K562 (cell line): ENCODE measurements at regions not wholly inside any gene's neighbourhood (a gene's known extent, or its start where the extent isn't known, plus 50 kb on each side); places are given as distances from the start of the nearest gene placed in this dataset.

Experiments used
- ATAC-seq: fragments of 200-7000 bp; cut with Tn5 transposase; 3 replicates; pipeline ENCODE4 v1.9.1; 2020; ENCODE audit warnings: moderate library complexity
- BruUV-seq: library from RNA; stranded (reverse); fragments of 400-500 nt; replicated peaks from 2 replicates; lab custom pipeline; 2021; lab: Mats Ljungman, UMichigan
- CTCF ChIA-PET: fragments of 300-600 bp; formaldehyde crosslinking; extraction: SDS; loops from one replicate; lab custom pipeline; 2021; ENCODE audit warnings: low intra/inter-chr PET ratio; lab: Yijun Ruan, JAX
- POLR2A ChIA-PET: fragments of 300-600, 350-650 bp; sonication (Branson Sonifier 250); formaldehyde crosslinking; extraction: SDS; loops from one replicate; lab custom pipeline; 2021; ENCODE audit warnings: antibody characterized with exemption, inconsistent platforms; lab: Yijun Ruan, JAX
- DNase-seq, 4 experiments: peaks; one replicate each; pipeline versions ENCODE4 v3.0.0 to v3.0.0-alpha.2; 2011 to 2018; ENCODE audit warnings: low spot score in 3 of 4, mixed read lengths in 3 of 4; ENCODE audit errors: extremely low read depth in 1 of 4
- FAIRE-seq: peaks from 2 replicates; lab custom pipeline; 2011; peaks lifted over from hg19 to GRCh38; lab: Jason Lieb, UNC
- H2AFZ ChIP-seq: 2 replicates; pipeline ENCODE4 v1.6.0; 2011; ENCODE audit warnings: low read depth, low read length, control low read depth, inconsistent platforms
- H3K27ac ChIP-seq: fragments of 200-600 bp; 3 replicates; pipeline ENCODE4 v1.8.0; 2011; ENCODE audit warnings: low read depth, mild to moderate bottlenecking, control low read depth, inconsistent platforms, low read length, moderate library complexity, mixed read lengths; ENCODE audit errors: extremely low read depth
- H3K27me3 ChIP-seq, 2 experiments: fragments of 300-600 bp in 1 of 2; 2 replicates in 1 of 2; 3 replicates in 1 of 2; pipeline versions ENCODE4 v1.6.0 to v1.8.0; 2011; ENCODE audit warnings: inconsistent platforms in 2 of 2, low read length in 2 of 2, mild to moderate bottlenecking in 1 of 2, mixed read lengths in 1 of 2, moderate library complexity in 1 of 2; ENCODE audit not compliant: control insufficient read depth in 2 of 2, insufficient read depth in 2 of 2
- H3K36me3 ChIP-seq: fragments of 300-600 bp; 3 replicates; pipeline ENCODE4 v1.8.0; 2011; ENCODE audit warnings: mild to moderate bottlenecking, low read length, inconsistent platforms; ENCODE audit not compliant: control insufficient read depth, insufficient read depth
- H3K4me1 ChIP-seq, 2 experiments: fragments of 200-600 bp in 1 of 2; replicated peaks in 1 of 2; 2 replicates in 1 of 2; 3 replicates in 1 of 2; pipeline versions ENCODE4 v1.5.1 to v1.8.0; 2011; ENCODE audit warnings: inconsistent platforms in 2 of 2, low read length in 2 of 2, mild to moderate bottlenecking in 1 of 2, mixed read lengths in 1 of 2, moderate library complexity in 1 of 2; ENCODE audit not compliant: control insufficient read depth in 2 of 2, insufficient read depth in 2 of 2
- H3K4me2 ChIP-seq: 2 replicates; pipeline ENCODE4 v1.6.1; 2011; ENCODE audit warnings: low read length, control low read depth, inconsistent platforms, mixed read lengths; ENCODE audit not compliant: insufficient read depth
- H3K4me3 ChIP-seq: fragments of 200-600 bp; sonication (generic), shearing (Covaris generic); 2 replicates; pipeline ENCODE4 v1.5.1; 2016; ENCODE audit warnings: control low read depth, inconsistent platforms
- H3K79me2 ChIP-seq: fragments of 200-600 bp; 3 replicates; pipeline ENCODE4 v1.8.0; 2011; ENCODE audit warnings: low read length, inconsistent platforms; ENCODE audit not compliant: control insufficient read depth, insufficient read depth
- H3K9ac ChIP-seq, 2 experiments: 2 replicates each; pipeline versions ENCODE4 v1.6.0 to v1.6.1; 2011; ENCODE audit warnings: low read depth in 2 of 2, low read length in 2 of 2, control low read depth in 1 of 2, inconsistent platforms in 1 of 2, mild to moderate bottlenecking in 1 of 2, mixed read lengths in 1 of 2; ENCODE audit not compliant: insufficient read depth in 1 of 2
- H3K9me1 ChIP-seq: one replicate; pipeline ENCODE4 v1.6.0; 2011; ENCODE audit warnings: inconsistent platforms, mild to moderate bottlenecking, low read length, moderate library complexity; ENCODE audit not compliant: control insufficient read depth, insufficient read depth
- H3K9me3 ChIP-seq: replicated peaks from 2 replicates; pipeline ENCODE4 v1.5.1; 2011; ENCODE audit warnings: low read depth, low read length, inconsistent platforms; ENCODE audit not compliant: control insufficient read depth, insufficient read depth
- H4K20me1 ChIP-seq: replicated peaks from 2 replicates; pipeline ENCODE4 v1.6.1; 2011; ENCODE audit warnings: low read length, inconsistent platforms, mixed read lengths; ENCODE audit not compliant: control insufficient read depth, insufficient read depth
- ELF1 ChIP-seq: fragments of 200-800 bp; sonication (Bioruptor generic); IDR thresholded peaks from 2 replicates; pipeline ENCODE4 v1.6.1; 2016; ENCODE audit warnings: missing genetic modification characterization, missing compliant biosample characterization
- ETV5 ChIP-seq: sonication (generic); formaldehyde crosslinking; IDR thresholded peaks from 2 replicates; pipeline ENCODE4 v1.4.0; 2020; ENCODE audit warnings: low read depth, mild to moderate bottlenecking, missing genetic modification reagents
- HCFC1 ChIP-seq: IDR thresholded peaks from 2 replicates; pipeline ENCODE4 v1.6.1; 2012; ENCODE audit warnings: low read depth, low read length, improper control_type of control experiment
- HMGN3 ChIP-seq: IDR thresholded peaks from 2 replicates; pipeline ENCODE4 v1.6.1; 2011; ENCODE audit warnings: borderline replicate concordance, low read depth, mild to moderate bottlenecking, mixed read lengths, low read length; ENCODE audit not compliant: insufficient read length; ENCODE audit errors: extremely low read depth
- RAD51 ChIP-seq: fragments of 450-650 bp; IDR thresholded peaks from 2 replicates; pipeline ENCODE4 v1.7.1; 2016; ENCODE audit warnings: low read depth, mild to moderate bottlenecking, borderline replicate concordance
- SMARCB1 ChIP-seq: IDR thresholded peaks from 2 replicates; pipeline ENCODE4 v1.6.1; 2011; ENCODE audit warnings: improper control_type of control experiment, low read depth; ENCODE audit not compliant: insufficient read length
- WGBS: fragments of 100-300 bp; shearing (Covaris generic); methylation state at CpG from one replicate; pipeline ENCODE4 v1.1.6; 2016; ENCODE audit warnings: low coverage, mixed read lengths; ENCODE audit not compliant: insufficient coverage; ENCODE audit errors: missing lambda C conversion rate; 5-methylcytosine and 5-hydroxymethylcytosine counted together
- in situ Hi-C: fragments of 300-500 bp; cut with MboI; formaldehyde crosslinking; loops from 4 replicates; pipeline ENCODE4 v1.15.0; 2018; ENCODE audit warnings: inconsistent platforms, mixed read lengths
- intact Hi-C: fragments of 100-400 bp; cut with micrococcal nuclease; formaldehyde crosslinking; loops from 2 replicates; pipeline ENCODE4 v1.14.2; 2022
- TF ChIP-seq, protein P1 (sequence below): sonication (generic); formaldehyde crosslinking; IDR thresholded peaks from 2 replicates; pipeline ENCODE4 v1.8.0; 2023; ENCODE audit warnings: mild to moderate bottlenecking, missing genetic modification reagents
- TF ChIP-seq, protein P2 (sequence below): fragments of 450-650 bp; IDR thresholded peaks from 2 replicates; pipeline ENCODE4 v1.6.1; 2016; ENCODE audit warnings: mild to moderate bottlenecking, moderate library complexity

DNA sequence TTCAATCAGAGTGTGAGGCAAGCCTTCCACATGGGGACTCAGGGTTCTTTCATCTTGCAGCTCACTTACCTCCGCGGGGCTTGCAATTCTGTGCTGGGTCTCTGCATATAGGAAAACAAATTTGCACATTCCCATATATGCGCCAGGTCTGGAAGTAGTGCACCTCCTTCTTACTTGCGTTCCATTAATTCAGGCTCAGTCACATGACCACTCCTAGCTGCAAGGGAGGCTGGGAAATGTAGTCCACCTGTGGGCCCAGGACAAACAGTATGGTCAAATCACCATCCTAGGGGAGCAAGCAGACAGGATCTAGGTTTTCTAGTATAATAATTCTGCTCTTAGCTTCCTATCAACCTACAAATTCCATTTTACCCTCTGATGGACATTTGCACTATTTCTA, 160.4 kb downstream of the AACS start:
- H2AFZ ChIP-seq, result no peak overlapping the region
- H3K4me1 ChIP-seq, result no peaks in the 10 kb centered on the region
- FAIRE-seq (no peak), DNase-seq (no peak), ATAC-seq (peak; percentile 65; the same call in 2 of the 3 replicates)
- no peaks in the 10 kb centered on the region for H3K36me3 ChIP-seq
- ChIA-PET POLR2A (no interaction called here), CTCF (no interaction called here)
- intact Hi-C loops, result no loop called here
- no peak overlapping the region for H3K9ac ChIP-seq
- no peak overlapping the region for H3K27ac ChIP-seq
- no peaks in the 10 kb centered on the region for H3K79me2 ChIP-seq
- no peaks in the 10 kb centered on the region for H3K9me1 ChIP-seq
- no peaks in the 10 kb centered on the region for H3K9me3 ChIP-seq
- H3K27me3 ChIP-seq, result peaks cover 6 to 18% of the 10 kb centered on the region in 2 experiments; a peak in 4 of 5 replicates
- H3K4me3 ChIP-seq, result no peak overlapping the region
- WGBS, result 0% methylated on average over 4 of the region's 4 CpGs
- no peak overlapping the region for H3K4me2 ChIP-seq
- in situ Hi-C loops, result no loop called here
- peaks cover 3% of the 10 kb centered on the region; the same call in 1 of the 2 replicates for H4K20me1 ChIP-seq
- BruUV-seq, result no TSS peak
- TF ChIP-seq, protein P1, sequence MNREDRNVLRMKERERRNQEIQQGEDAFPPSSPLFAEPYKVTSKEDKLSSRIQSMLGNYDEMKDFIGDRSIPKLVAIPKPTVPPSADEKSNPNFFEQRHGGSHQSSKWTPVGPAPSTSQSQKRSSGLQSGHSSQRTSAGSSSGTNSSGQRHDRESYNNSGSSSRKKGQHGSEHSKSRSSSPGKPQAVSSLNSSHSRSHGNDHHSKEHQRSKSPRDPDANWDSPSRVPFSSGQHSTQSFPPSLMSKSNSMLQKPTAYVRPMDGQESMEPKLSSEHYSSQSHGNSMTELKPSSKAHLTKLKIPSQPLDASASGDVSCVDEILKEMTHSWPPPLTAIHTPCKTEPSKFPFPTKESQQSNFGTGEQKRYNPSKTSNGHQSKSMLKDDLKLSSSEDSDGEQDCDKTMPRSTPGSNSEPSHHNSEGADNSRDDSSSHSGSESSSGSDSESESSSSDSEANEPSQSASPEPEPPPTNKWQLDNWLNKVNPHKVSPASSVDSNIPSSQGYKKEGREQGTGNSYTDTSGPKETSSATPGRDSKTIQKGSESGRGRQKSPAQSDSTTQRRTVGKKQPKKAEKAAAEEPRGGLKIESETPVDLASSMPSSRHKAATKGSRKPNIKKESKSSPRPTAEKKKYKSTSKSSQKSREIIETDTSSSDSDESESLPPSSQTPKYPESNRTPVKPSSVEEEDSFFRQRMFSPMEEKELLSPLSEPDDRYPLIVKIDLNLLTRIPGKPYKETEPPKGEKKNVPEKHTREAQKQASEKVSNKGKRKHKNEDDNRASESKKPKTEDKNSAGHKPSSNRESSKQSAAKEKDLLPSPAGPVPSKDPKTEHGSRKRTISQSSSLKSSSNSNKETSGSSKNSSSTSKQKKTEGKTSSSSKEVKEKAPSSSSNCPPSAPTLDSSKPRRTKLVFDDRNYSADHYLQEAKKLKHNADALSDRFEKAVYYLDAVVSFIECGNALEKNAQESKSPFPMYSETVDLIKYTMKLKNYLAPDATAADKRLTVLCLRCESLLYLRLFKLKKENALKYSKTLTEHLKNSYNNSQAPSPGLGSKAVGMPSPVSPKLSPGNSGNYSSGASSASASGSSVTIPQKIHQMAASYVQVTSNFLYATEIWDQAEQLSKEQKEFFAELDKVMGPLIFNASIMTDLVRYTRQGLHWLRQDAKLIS (CRISPR knock-in tag), result no peak
- no peak for TF ChIP-seq ETV5 (CRISPR knock-in tag)
- TF ChIP-seq ELF1 (tag), result no peak
- no peak for TF ChIP-seq SMARCB1
- no peak for TF ChIP-seq HMGN3
- TF ChIP-seq, protein P2, sequence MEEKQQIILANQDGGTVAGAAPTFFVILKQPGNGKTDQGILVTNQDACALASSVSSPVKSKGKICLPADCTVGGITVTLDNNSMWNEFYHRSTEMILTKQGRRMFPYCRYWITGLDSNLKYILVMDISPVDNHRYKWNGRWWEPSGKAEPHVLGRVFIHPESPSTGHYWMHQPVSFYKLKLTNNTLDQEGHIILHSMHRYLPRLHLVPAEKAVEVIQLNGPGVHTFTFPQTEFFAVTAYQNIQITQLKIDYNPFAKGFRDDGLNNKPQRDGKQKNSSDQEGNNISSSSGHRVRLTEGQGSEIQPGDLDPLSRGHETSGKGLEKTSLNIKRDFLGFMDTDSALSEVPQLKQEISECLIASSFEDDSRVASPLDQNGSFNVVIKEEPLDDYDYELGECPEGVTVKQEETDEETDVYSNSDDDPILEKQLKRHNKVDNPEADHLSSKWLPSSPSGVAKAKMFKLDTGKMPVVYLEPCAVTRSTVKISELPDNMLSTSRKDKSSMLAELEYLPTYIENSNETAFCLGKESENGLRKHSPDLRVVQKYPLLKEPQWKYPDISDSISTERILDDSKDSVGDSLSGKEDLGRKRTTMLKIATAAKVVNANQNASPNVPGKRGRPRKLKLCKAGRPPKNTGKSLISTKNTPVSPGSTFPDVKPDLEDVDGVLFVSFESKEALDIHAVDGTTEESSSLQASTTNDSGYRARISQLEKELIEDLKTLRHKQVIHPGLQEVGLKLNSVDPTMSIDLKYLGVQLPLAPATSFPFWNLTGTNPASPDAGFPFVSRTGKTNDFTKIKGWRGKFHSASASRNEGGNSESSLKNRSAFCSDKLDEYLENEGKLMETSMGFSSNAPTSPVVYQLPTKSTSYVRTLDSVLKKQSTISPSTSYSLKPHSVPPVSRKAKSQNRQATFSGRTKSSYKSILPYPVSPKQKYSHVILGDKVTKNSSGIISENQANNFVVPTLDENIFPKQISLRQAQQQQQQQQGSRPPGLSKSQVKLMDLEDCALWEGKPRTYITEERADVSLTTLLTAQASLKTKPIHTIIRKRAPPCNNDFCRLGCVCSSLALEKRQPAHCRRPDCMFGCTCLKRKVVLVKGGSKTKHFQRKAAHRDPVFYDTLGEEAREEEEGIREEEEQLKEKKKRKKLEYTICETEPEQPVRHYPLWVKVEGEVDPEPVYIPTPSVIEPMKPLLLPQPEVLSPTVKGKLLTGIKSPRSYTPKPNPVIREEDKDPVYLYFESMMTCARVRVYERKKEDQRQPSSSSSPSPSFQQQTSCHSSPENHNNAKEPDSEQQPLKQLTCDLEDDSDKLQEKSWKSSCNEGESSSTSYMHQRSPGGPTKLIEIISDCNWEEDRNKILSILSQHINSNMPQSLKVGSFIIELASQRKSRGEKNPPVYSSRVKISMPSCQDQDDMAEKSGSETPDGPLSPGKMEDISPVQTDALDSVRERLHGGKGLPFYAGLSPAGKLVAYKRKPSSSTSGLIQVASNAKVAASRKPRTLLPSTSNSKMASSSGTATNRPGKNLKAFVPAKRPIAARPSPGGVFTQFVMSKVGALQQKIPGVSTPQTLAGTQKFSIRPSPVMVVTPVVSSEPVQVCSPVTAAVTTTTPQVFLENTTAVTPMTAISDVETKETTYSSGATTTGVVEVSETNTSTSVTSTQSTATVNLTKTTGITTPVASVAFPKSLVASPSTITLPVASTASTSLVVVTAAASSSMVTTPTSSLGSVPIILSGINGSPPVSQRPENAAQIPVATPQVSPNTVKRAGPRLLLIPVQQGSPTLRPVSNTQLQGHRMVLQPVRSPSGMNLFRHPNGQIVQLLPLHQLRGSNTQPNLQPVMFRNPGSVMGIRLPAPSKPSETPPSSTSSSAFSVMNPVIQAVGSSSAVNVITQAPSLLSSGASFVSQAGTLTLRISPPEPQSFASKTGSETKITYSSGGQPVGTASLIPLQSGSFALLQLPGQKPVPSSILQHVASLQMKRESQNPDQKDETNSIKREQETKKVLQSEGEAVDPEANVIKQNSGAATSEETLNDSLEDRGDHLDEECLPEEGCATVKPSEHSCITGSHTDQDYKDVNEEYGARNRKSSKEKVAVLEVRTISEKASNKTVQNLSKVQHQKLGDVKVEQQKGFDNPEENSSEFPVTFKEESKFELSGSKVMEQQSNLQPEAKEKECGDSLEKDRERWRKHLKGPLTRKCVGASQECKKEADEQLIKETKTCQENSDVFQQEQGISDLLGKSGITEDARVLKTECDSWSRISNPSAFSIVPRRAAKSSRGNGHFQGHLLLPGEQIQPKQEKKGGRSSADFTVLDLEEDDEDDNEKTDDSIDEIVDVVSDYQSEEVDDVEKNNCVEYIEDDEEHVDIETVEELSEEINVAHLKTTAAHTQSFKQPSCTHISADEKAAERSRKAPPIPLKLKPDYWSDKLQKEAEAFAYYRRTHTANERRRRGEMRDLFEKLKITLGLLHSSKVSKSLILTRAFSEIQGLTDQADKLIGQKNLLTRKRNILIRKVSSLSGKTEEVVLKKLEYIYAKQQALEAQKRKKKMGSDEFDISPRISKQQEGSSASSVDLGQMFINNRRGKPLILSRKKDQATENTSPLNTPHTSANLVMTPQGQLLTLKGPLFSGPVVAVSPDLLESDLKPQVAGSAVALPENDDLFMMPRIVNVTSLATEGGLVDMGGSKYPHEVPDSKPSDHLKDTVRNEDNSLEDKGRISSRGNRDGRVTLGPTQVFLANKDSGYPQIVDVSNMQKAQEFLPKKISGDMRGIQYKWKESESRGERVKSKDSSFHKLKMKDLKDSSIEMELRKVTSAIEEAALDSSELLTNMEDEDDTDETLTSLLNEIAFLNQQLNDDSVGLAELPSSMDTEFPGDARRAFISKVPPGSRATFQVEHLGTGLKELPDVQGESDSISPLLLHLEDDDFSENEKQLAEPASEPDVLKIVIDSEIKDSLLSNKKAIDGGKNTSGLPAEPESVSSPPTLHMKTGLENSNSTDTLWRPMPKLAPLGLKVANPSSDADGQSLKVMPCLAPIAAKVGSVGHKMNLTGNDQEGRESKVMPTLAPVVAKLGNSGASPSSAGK, result no peak
- TF ChIP-seq RAD51, result peak; percentile 86
- peak; percentile 84 for TF ChIP-seq HCFC1
